Body of pancreas (tissue), 4 donors: ENCODE measurements at regions not wholly inside any gene's neighbourhood (a gene's known extent, or its start where the extent isn't known, plus 50 kb on each side); places are given as distances from the start of the nearest gene placed in this dataset.

Experiments
- POLR2A ChIP-seq, 3 donors: fragments of 450-650 bp; IDR thresholded peaks; one replicate each; pipeline ENCODE4 v1.6.1; 2016; ENCODE audit warnings: antibody characterized with exemption in 3 of 3, mild to moderate bottlenecking in 2 of 3
- TF ChIP-seq, protein P1 (sequence below), 7 experiments: fragments of 450-650 bp in 4 of 7; fragments of 200-600 bp in 3 of 7; sonication (generic) in 3 of 7; IDR thresholded peaks; one replicate each; pipeline ENCODE4 v1.5.1; 2016 to 2019; ENCODE audit warnings: antibody characterized with exemption in 7 of 7

DNA sequence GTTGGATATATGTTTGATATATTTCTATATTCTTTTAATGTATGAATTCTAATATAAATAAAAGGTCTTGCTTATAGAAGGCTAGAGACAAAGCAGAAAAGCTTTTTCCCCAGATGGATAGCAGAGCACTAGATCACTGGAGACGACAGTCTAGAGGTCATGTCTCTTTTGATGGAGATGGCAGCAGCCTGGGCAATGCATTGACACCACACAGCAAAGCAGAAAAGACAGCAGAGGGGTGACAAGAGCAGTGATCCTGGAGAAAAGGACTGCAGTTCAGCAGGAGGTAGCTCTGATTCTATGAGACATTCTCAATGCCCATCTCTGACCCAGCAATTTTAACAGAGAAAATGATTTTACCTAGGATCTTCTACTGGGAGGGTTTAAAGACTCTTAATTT lies 210.6 kb downstream of the DTHD1 start:
- TF ChIP-seq, protein P1, sequence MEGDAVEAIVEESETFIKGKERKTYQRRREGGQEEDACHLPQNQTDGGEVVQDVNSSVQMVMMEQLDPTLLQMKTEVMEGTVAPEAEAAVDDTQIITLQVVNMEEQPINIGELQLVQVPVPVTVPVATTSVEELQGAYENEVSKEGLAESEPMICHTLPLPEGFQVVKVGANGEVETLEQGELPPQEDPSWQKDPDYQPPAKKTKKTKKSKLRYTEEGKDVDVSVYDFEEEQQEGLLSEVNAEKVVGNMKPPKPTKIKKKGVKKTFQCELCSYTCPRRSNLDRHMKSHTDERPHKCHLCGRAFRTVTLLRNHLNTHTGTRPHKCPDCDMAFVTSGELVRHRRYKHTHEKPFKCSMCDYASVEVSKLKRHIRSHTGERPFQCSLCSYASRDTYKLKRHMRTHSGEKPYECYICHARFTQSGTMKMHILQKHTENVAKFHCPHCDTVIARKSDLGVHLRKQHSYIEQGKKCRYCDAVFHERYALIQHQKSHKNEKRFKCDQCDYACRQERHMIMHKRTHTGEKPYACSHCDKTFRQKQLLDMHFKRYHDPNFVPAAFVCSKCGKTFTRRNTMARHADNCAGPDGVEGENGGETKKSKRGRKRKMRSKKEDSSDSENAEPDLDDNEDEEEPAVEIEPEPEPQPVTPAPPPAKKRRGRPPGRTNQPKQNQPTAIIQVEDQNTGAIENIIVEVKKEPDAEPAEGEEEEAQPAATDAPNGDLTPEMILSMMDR (IDR thresholded peaks at IDR 0.05): no peak
- TF ChIP-seq POLR2A (IDR thresholded peaks at IDR 0.05): no peak
